Central memory CD8-positive, alpha-beta T cell (primary cell): ENCODE measurements at regions not wholly inside any gene's neighbourhood (a gene's known extent, or its start where the extent isn't known, plus 50 kb on each side); places are given as distances from the start of the nearest gene placed in this dataset.

Experiments
- ATAC-seq: fragments of 150-1000 bp; cut with Tn5 transposase; replicated peaks from 2 replicates; pipeline ENCODE4 v1.10.0; 2022; ENCODE audit warnings: mild to moderate bottlenecking, moderate FRiP score, moderate number of reproducible peaks; ENCODE audit not compliant: poor library complexity, severe bottlenecking; ENCODE audit errors: extremely low read depth
- DNase-seq, 2 donors: peaks; one replicate each; pipeline ENCODE4 v3.0.0; 2021; ENCODE audit warnings: low spot score in 2 of 2
- H3K27ac Mint-ChIP-seq: one replicate; pipeline ENCODE4 v1.8.0; 2022; ENCODE audit warnings: low read depth, mild to moderate bottlenecking, moderate library complexity, mixed read lengths
- H3K27me3 Mint-ChIP-seq: one replicate; pipeline ENCODE4 v1.8.0; 2022; ENCODE audit warnings: mixed read lengths
- H3K36me3 Mint-ChIP-seq: one replicate; pipeline ENCODE4 v1.8.0; 2022; ENCODE audit warnings: mild to moderate bottlenecking, moderate library complexity, mixed read lengths; ENCODE audit not compliant: insufficient read depth
- H3K4me1 Mint-ChIP-seq: one replicate; pipeline ENCODE4 v1.8.0; 2022; ENCODE audit warnings: mixed read lengths
- H3K4me3 Mint-ChIP-seq: one replicate; pipeline ENCODE4 v1.8.0; 2022; ENCODE audit warnings: mild to moderate bottlenecking, moderate library complexity, mixed read lengths
- H3K9me3 Mint-ChIP-seq: one replicate; pipeline ENCODE4 v1.8.0; 2022; ENCODE audit warnings: mixed read lengths

GRCh38 chr1:192749349-192749748 is 59.5 kb upstream of the RGS2 start:
- no peaks in the 10 kb centered on the region for H3K27me3 Mint-ChIP-seq
- no peaks in the 10 kb centered on the region for H3K9me3 Mint-ChIP-seq
- H3K4me3 Mint-ChIP-seq: no peak overlapping the region
- H3K36me3 Mint-ChIP-seq: no peaks in the 10 kb centered on the region
- no peak overlapping the region for H3K27ac Mint-ChIP-seq
- DNase-seq (no peak), ATAC-seq (no peak)
- no peaks in the 10 kb centered on the region for H3K4me1 Mint-ChIP-seq

- Mint-ChIP-seq H3K4me3 (no peak overlapping the region), H3K27me3 (no peaks in the 10 kb centered on the region), H3K27ac (no peak overlapping the region), H3K36me3 (no peaks in the 10 kb centered on the region), H3K4me1 (no peaks in the 10 kb centered on the region), H3K9me3 (no peaks in the 10 kb centered on the region)
- no peak for ATAC-seq
- no peak for DNase-seq
Observed at GRCh38 chr1:192751260-192751659, 57.6 kb upstream of the RGS2 start.

- DNase-seq (no peak), ATAC-seq (no peak)
- Mint-ChIP-seq H3K36me3 (no peaks in the 10 kb centered on the region), H3K4me3 (no peak overlapping the region), H3K4me1 (no peaks in the 10 kb centered on the region), H3K27ac (no peak overlapping the region), H3K27me3 (no peaks in the 10 kb centered on the region), H3K9me3 (no peaks in the 10 kb centered on the region)
Observed at GRCh38 chr1:192756314-192756713, 52.5 kb upstream of the RGS2 start.

- H3K4me1 Mint-ChIP-seq: no peaks in the 10 kb centered on the region
- no peaks in the 10 kb centered on the region for H3K36me3 Mint-ChIP-seq
- no peak for ATAC-seq
- no peak overlapping the region for H3K27ac Mint-ChIP-seq
- H3K9me3 Mint-ChIP-seq: no peaks in the 10 kb centered on the region
- no peak for DNase-seq
- H3K4me3 Mint-ChIP-seq: no peak overlapping the region
- no peaks in the 10 kb centered on the region for H3K27me3 Mint-ChIP-seq
Observed at GRCh38 chr1:192756847-192757246, 52.0 kb upstream of the RGS2 start.

- Mint-ChIP-seq H3K9me3 (no peaks in the 10 kb centered on the region), H3K27me3 (peaks cover 11% of the 10 kb centered on the region), H3K36me3 (no peaks in the 10 kb centered on the region), H3K27ac (no peak overlapping the region), H3K4me3 (no peak overlapping the region), H3K4me1 (no peaks in the 10 kb centered on the region)
- DNase-seq (no peak), ATAC-seq (no peak)
Observed at GRCh38 chr1:192758492-192758891, 50.3 kb upstream of the RGS2 start.
